IMR-90 (cell line): ENCODE measurements at regions not wholly inside any gene's neighbourhood (a gene's known extent, or its start where the extent isn't known, plus 50 kb on each side); places are given as distances from the start of the nearest gene placed in this dataset.

Experiments
- ATAC-seq: fragments of 200-7000 bp; cut with Tn5 transposase; 2 replicates; pipeline ENCODE4 v1.9.1; 2020; ENCODE audit warnings: low read depth, mild to moderate bottlenecking, moderate library complexity
- BruUV-seq: library from RNA; stranded (reverse); fragments of 400-500 nt; replicated peaks from 2 replicates; lab custom pipeline; 2021; lab: Mats Ljungman, UMichigan
- CTCF ChIA-PET: fragments of 300-600 bp; formaldehyde crosslinking; extraction: SDS; loops from one replicate; lab custom pipeline; 2021; ENCODE audit warnings: antibody characterized with exemption; lab: Yijun Ruan, JAX
- POLR2A ChIA-PET: fragments of 300-600 bp; sonication (Branson Sonifier 250); formaldehyde crosslinking; loops from one replicate; lab custom pipeline; 2022; ENCODE audit warnings: antibody characterized with exemption; ENCODE audit not compliant: unreplicated experiment; lab: Charles Lee
- DNase-seq: peaks from one replicate; pipeline ENCODE4 v3.0.0; 2013
- H2AFZ ChIP-seq: replicated peaks from 2 replicates; pipeline ENCODE3; 2013; ENCODE audit warnings: low read length, mild to moderate bottlenecking; ENCODE audit not compliant: poor library complexity
- H2AK5ac ChIP-seq: 2 replicates; pipeline ENCODE4 v1.6.1; 2013; ENCODE audit warnings: low read depth, low read length, inconsistent platforms
- H2AK9ac ChIP-seq: replicated peaks from 2 replicates; pipeline ENCODE3; 2013; ENCODE audit warnings: mild to moderate bottlenecking, low read depth, low read length, moderate library complexity; ENCODE audit not compliant: poor library complexity
- H2BK120ac ChIP-seq: 2 replicates; pipeline ENCODE4 v1.6.1; 2013; ENCODE audit warnings: low read depth, low read length, inconsistent platforms
- H2BK15ac ChIP-seq: 3 replicates; pipeline ENCODE4 v1.6.1; 2013; ENCODE audit warnings: low read depth, low read length, inconsistent platforms
- H2BK20ac ChIP-seq: 2 replicates; pipeline ENCODE4 v1.6.1; 2013; ENCODE audit warnings: low read depth, mild to moderate bottlenecking, inconsistent platforms, low read length, moderate library complexity
- H2BK5ac ChIP-seq: 2 replicates; pipeline ENCODE4 v1.6.1; 2013; ENCODE audit warnings: mild to moderate bottlenecking, low read depth, low read length, inconsistent platforms; ENCODE audit not compliant: poor library complexity, severe bottlenecking
- H3K14ac ChIP-seq: replicated peaks from 2 replicates; pipeline ENCODE4 v1.6.1; 2013; ENCODE audit warnings: low read depth, low read length, inconsistent platforms
- H3K18ac ChIP-seq: 2 replicates; pipeline ENCODE4 v1.6.1; 2013; ENCODE audit warnings: low read depth, low read length, control low read depth
- H3K23ac ChIP-seq: 2 replicates; pipeline ENCODE4 v1.6.1; 2013; ENCODE audit warnings: low read depth, low read length, inconsistent platforms
- H3K27ac ChIP-seq: 2 replicates; pipeline ENCODE4 v1.5.1; 2013; ENCODE audit warnings: mild to moderate bottlenecking, control low read depth, low read length; ENCODE audit not compliant: insufficient read depth
- H3K27me3 ChIP-seq: 2 replicates; pipeline ENCODE4 v1.6.1; 2013; ENCODE audit warnings: low read length; ENCODE audit not compliant: control insufficient read depth, insufficient read depth
- H3K36me3 ChIP-seq: 2 replicates; pipeline ENCODE4 v1.6.1; 2013; ENCODE audit warnings: low read length, mixed read lengths; ENCODE audit not compliant: control insufficient read depth, insufficient read depth
- H3K4ac ChIP-seq: 2 replicates; pipeline ENCODE4 v1.6.1; 2013; ENCODE audit warnings: low read depth, low read length, inconsistent platforms
- H3K4me1 ChIP-seq: 2 replicates; pipeline ENCODE4 v1.6.1; 2013; ENCODE audit warnings: low read length, mixed read lengths; ENCODE audit not compliant: control insufficient read depth, insufficient read depth
- H3K4me2 ChIP-seq: 2 replicates; pipeline ENCODE4 v1.6.1; 2013; ENCODE audit warnings: low read depth, mild to moderate bottlenecking, control low read depth, low read length, moderate library complexity
- H3K4me3 ChIP-seq: 2 replicates; pipeline ENCODE4 v1.5.1; 2013; ENCODE audit warnings: low read depth, mild to moderate bottlenecking, control low read depth, low read length, moderate library complexity; ENCODE audit not compliant: insufficient read depth
- H3K56ac ChIP-seq: 2 replicates; pipeline ENCODE4 v1.6.1; 2013; ENCODE audit warnings: low read length, inconsistent platforms; ENCODE audit not compliant: insufficient read depth; ENCODE audit errors: extremely low read depth
- H3K79me1 ChIP-seq, 2 experiments: 2 replicates each; pipeline ENCODE4 v1.6.1; 2013; ENCODE audit warnings: low read length in 2 of 2, inconsistent platforms in 1 of 2, low read depth in 1 of 2
- H3K9ac ChIP-seq: 2 replicates; pipeline ENCODE4 v1.6.1; 2013; ENCODE audit warnings: low read depth, low read length, control low read depth
- H3K9me1 ChIP-seq: 2 replicates; pipeline ENCODE4 v1.6.1; 2013; ENCODE audit warnings: low read length, inconsistent platforms; ENCODE audit not compliant: insufficient read depth
- H3K9me3 ChIP-seq: 2 replicates; pipeline ENCODE4 v1.6.1; 2013; ENCODE audit warnings: low read length; ENCODE audit not compliant: control insufficient read depth, insufficient read depth
- H4K20me1 ChIP-seq: 2 replicates; pipeline ENCODE4 v1.6.1; 2013; ENCODE audit warnings: low read length, inconsistent platforms; ENCODE audit not compliant: insufficient read depth
- H4K5ac ChIP-seq: 2 replicates; pipeline ENCODE4 v1.6.1; 2013; ENCODE audit warnings: mild to moderate bottlenecking, low read depth, low read length, control low read depth
- H4K8ac ChIP-seq, 2 experiments: 2 replicates each; pipeline ENCODE4 v1.6.1; 2013; ENCODE audit warnings: low read depth in 2 of 2, low read length in 2 of 2, control low read depth in 1 of 2, inconsistent platforms in 1 of 2
- H4K91ac ChIP-seq: 2 replicates; pipeline ENCODE4 v1.6.1; 2013; ENCODE audit warnings: low read depth, low read length, inconsistent platforms; ENCODE audit not compliant: insufficient read depth
- BHLHE40 ChIP-seq: fragments of 150-350 bp; IDR thresholded peaks from 2 replicates; pipeline ENCODE4 v1.6.1; 2016; ENCODE audit warnings: mild to moderate bottlenecking, low read depth, low read length
- CEBPB ChIP-seq: IDR thresholded peaks from 2 replicates; pipeline ENCODE4 v1.6.1; 2012; ENCODE audit warnings: low read depth, low read length, improper control_type of control experiment
- CHD1 ChIP-seq: IDR thresholded peaks from 2 replicates; pipeline ENCODE4 v1.6.1; 2012; ENCODE audit warnings: low read depth, low read length, improper control_type of control experiment
- CTCF ChIP-seq: conservative IDR thresholded peaks from 2 replicates; pipeline ENCODE4 v1.5.1; 2012; ENCODE audit warnings: mild to moderate bottlenecking, low read depth, low read length, improper control_type of control experiment
- ELK1 ChIP-seq: fragments of 150-350 bp; IDR thresholded peaks from 2 replicates; pipeline ENCODE4 v1.6.1; 2016; ENCODE audit warnings: low read depth, mild to moderate bottlenecking, low read length, moderate library complexity, borderline replicate concordance
- FOS ChIP-seq: fragments of 150-350 bp; IDR thresholded peaks from 2 replicates; pipeline ENCODE4 v1.6.1; 2016; ENCODE audit warnings: low read depth, low read length
- MAFK ChIP-seq: IDR thresholded peaks from 2 replicates; pipeline ENCODE4 v1.6.1; 2012; ENCODE audit warnings: low read depth, low read length, improper control_type of control experiment
- MAZ ChIP-seq: IDR thresholded peaks from 2 replicates; pipeline ENCODE4 v1.6.1; 2012; ENCODE audit warnings: low read depth, mild to moderate bottlenecking, low read length, improper control_type of control experiment, moderate library complexity, borderline replicate concordance
- MXI1 ChIP-seq: IDR thresholded peaks from 2 replicates; pipeline ENCODE4 v1.6.1; 2012; ENCODE audit warnings: low read depth, mild to moderate bottlenecking, low read length, moderate library complexity, borderline replicate concordance
- NFE2L2 ChIP-seq: fragments of 150-350 bp; IDR thresholded peaks from 2 replicates; pipeline ENCODE4 v1.6.1; 2016; ENCODE audit warnings: low read depth, mild to moderate bottlenecking, low read length
- POLR2A ChIP-seq: IDR thresholded peaks from 2 replicates; pipeline ENCODE4 v1.6.1; 2012; ENCODE audit warnings: mild to moderate bottlenecking, low read depth, low read length
- RAD21 ChIP-seq: IDR thresholded peaks from 2 replicates; pipeline ENCODE4 v1.6.1; 2012; ENCODE audit warnings: low read length, improper control_type of control experiment
- RCOR1 ChIP-seq: IDR thresholded peaks from 2 replicates; pipeline ENCODE4 v1.6.1; 2012; ENCODE audit warnings: mild to moderate bottlenecking, low read length, improper control_type of control experiment; ENCODE audit not compliant: insufficient replicate concordance
- RFX5 ChIP-seq: IDR thresholded peaks from 2 replicates; pipeline ENCODE4 v1.8.0; 2012; ENCODE audit warnings: low read depth, mild to moderate bottlenecking, low read length, moderate library complexity
- SMC3 ChIP-seq: fragments of 150-350 bp; IDR thresholded peaks from 2 replicates; pipeline ENCODE4 v1.6.1; 2016; ENCODE audit warnings: low read depth, mild to moderate bottlenecking, antibody characterized with exemption, low read length, moderate library complexity
- USF2 ChIP-seq: fragments of 150-350 bp; IDR thresholded peaks from 2 replicates; pipeline ENCODE4 v1.6.1; 2017; ENCODE audit warnings: mild to moderate bottlenecking, antibody characterized with exemption, low read length, low read depth
- WGBS, 2 experiments: methylation state at CpG; one replicate each; pipeline versions ENCODE4 v1.1.5 to v1.1.7; 2013; ENCODE audit warnings: missing lambda C conversion rate in 2 of 2; ENCODE audit not compliant: insufficient read length in 1 of 2; ENCODE audit errors: extremely low coverage in 2 of 2; 5-methylcytosine and 5-hydroxymethylcytosine counted together
- dilution Hi-C: fragments of 300-500 bp; cut with HindIII; formaldehyde crosslinking; loops from one replicate; pipeline ENCODE4 v1.14.3; 2018; ENCODE audit warnings: low sequenced_read_pairs; ENCODE audit not compliant: unreplicated experiment
- in situ Hi-C: fragments of 300-500 bp; cut with MboI; formaldehyde crosslinking; loops from 3 replicates; pipeline ENCODE4 v1.14.3; 2019; ENCODE audit warnings: low sequenced_read_pairs, inconsistent platforms, mixed read lengths
- intact Hi-C: fragments of 100-400 bp; cut with micrococcal nuclease; formaldehyde crosslinking; loops from 2 replicates; pipeline ENCODE4 v1.10.0; 2022

- Histone ChIP-seq H2AFZ (no peak overlapping the region), H4K8ac (no peak overlapping the region), H3K79me1 (no peaks in the 10 kb centered on the region), H3K4me2 (no peak overlapping the region), H3K36me3 (no peaks in the 10 kb centered on the region), H3K27ac (no peak overlapping the region), H3K14ac (no peak overlapping the region), H3K9me3 (peaks cover 3% of the 10 kb centered on the region), H2BK15ac (no peak overlapping the region), H2BK5ac (no peak overlapping the region), H4K91ac (no peak overlapping the region), H3K4me1 (no peaks in the 10 kb centered on the region), H3K9me1 (no peaks in the 10 kb centered on the region), H3K4me3 (no peak overlapping the region), H2AK9ac (no peak overlapping the region), H3K18ac (no peak overlapping the region), H3K4ac (no peak overlapping the region), H2BK20ac (no peak overlapping the region), H3K9ac (no peak overlapping the region), H4K5ac (no peak overlapping the region), H2BK120ac (no peak overlapping the region), H3K56ac (no peak overlapping the region), H3K23ac (no peak overlapping the region), H2AK5ac (no peak overlapping the region), H4K20me1 (no peaks in the 10 kb centered on the region), H3K27me3 (peaks cover 10% of the 10 kb centered on the region; the same call in 1 of the 2 replicates)
- CTCF ChIA-PET = interaction anchor here (0.6 kb wide), 1 partner anchor 215 kb away, joined by 4 read pairs; no protein-coding TSS in a partner anchor
- POLR2A ChIA-PET = no interaction called here
- no TSS peak for BruUV-seq
- DNase-seq (no peak), ATAC-seq (no peak)
- in situ Hi-C loops = no loop called here
- intact Hi-C loops = no loop called here
- TF ChIP-seq BHLHE40 (no peak), CEBPB (no peak), RFX5 (no peak), CTCF (no peak), USF2 (no peak), POLR2A (no peak), MXI1 (no peak), MAFK (no peak), RAD21 (no peak), RCOR1 (no peak), CHD1 (no peak), NFE2L2 (no peak), SMC3 (no peak), MAZ (no peak), FOS (no peak), ELK1 (no peak)
- WGBS, 2 experiments = 40% methylated on average over 1 of the region's 4 CpGs; no CpG with 5 or more reads in 1 of the 2 experiments
- dilution Hi-C loops = no loop called here
Measured at GRCh38 chr12:116639765-116640164, 80.6 kb downstream of the MAP1LC3B2 start.
